HepG2 (cell line): ENCODE measurements at regions not wholly inside any gene's neighbourhood (a gene's known extent, or its start where the extent isn't known, plus 50 kb on each side); places are given as distances from the start of the nearest gene placed in this dataset.

Experiments
- ATAC-seq: fragments of 200-7000 bp; cut with Tn5 transposase; 3 replicates; pipeline ENCODE4 v1.9.1; 2020; ENCODE audit warnings: mild to moderate bottlenecking, moderate library complexity
- BruUV-seq: library from RNA; stranded (reverse); fragments of 400-500 nt; replicated peaks from 2 replicates; lab custom pipeline; 2021; lab: Mats Ljungman, UMichigan
- CTCF ChIA-PET: fragments of 300-600 bp; formaldehyde crosslinking; extraction: SDS; loops from one replicate; lab custom pipeline; 2021; ENCODE audit warnings: low total read pairs, inconsistent platforms, low intra/inter-chr PET ratio; lab: Yijun Ruan, JAX
- POLR2A ChIA-PET: fragments of 350-600 bp; sonication (Branson Sonifier 250); formaldehyde crosslinking; loops from one replicate; lab custom pipeline; 2020; ENCODE audit warnings: antibody characterized with exemption, inconsistent platforms; lab: Yijun Ruan, JAX
- DNase-seq: peaks from one replicate; pipeline ENCODE4 v3.0.0-alpha.2; 2015; ENCODE audit warnings: low spot score
- FAIRE-seq: peaks from 3 replicates; lab custom pipeline; 2011; peaks lifted over from hg19 to GRCh38; lab: Jason Lieb, UNC
- H2AFZ ChIP-seq: one replicate; pipeline ENCODE4 v1.6.1; 2011; ENCODE audit warnings: low read length, inconsistent platforms
- H3K27ac ChIP-seq: fragments of 300-600 bp; 3 replicates; pipeline ENCODE4 v1.8.0; 2011; ENCODE audit warnings: mixed run types, mild to moderate bottlenecking, mixed read lengths, low read length, inconsistent platforms; ENCODE audit not compliant: insufficient read depth; ENCODE audit errors: extremely low read length
- H3K27me3 ChIP-seq, 2 experiments: fragments of 200-600 bp in 1 of 2; 2 replicates in 1 of 2; 3 replicates in 1 of 2; pipeline versions ENCODE4 v1.6.0 to v1.8.0; 2011; ENCODE audit warnings: low read length in 2 of 2, mild to moderate bottlenecking in 2 of 2, moderate library complexity in 2 of 2, inconsistent platforms in 1 of 2; ENCODE audit not compliant: insufficient read depth in 2 of 2, control insufficient read depth in 1 of 2
- H3K36me3 ChIP-seq, 2 experiments: fragments of 200-600 bp in 1 of 2; replicated peaks in 1 of 2; 2 replicates in 1 of 2; 3 replicates in 1 of 2; pipeline versions ENCODE4 v1.5.1 to v1.8.0; 2011; ENCODE audit warnings: low read length in 2 of 2, inconsistent platforms in 1 of 2; ENCODE audit not compliant: insufficient read depth in 2 of 2, control insufficient read depth in 1 of 2
- H3K4me1 ChIP-seq: 2 replicates; pipeline ENCODE4 v1.5.1; 2012; ENCODE audit warnings: low read length, inconsistent platforms; ENCODE audit not compliant: insufficient read depth
- H3K4me2 ChIP-seq: 2 replicates; pipeline ENCODE4 v1.6.0; 2011; ENCODE audit warnings: low read depth, low read length, inconsistent platforms
- H3K4me3 ChIP-seq, 3 experiments: fragments of 200-600 bp in 1 of 3; sonication (generic), shearing (Covaris generic) in 1 of 3; replicated peaks in 1 of 3; 2 replicates each; pipeline ENCODE4 v1.5.1; 2011 to 2016; ENCODE audit warnings: low read length in 3 of 3, inconsistent platforms in 2 of 3, low read depth in 2 of 3, mild to moderate bottlenecking in 2 of 3, control low read depth in 1 of 3, mixed read lengths in 1 of 3; ENCODE audit not compliant: insufficient read depth in 1 of 3
- H3K79me2 ChIP-seq: one replicate; pipeline ENCODE4 v1.6.1; 2011; ENCODE audit warnings: low read length, inconsistent platforms; ENCODE audit not compliant: insufficient read depth
- H3K9ac ChIP-seq: 2 replicates; pipeline ENCODE4 v1.6.0; 2011; ENCODE audit warnings: mild to moderate bottlenecking, low read depth, low read length, inconsistent platforms; ENCODE audit not compliant: insufficient read depth
- H3K9me3 ChIP-seq: 2 replicates; pipeline ENCODE4 v1.5.1; 2012; ENCODE audit warnings: mild to moderate bottlenecking, low read length
- H4K20me1 ChIP-seq: 2 replicates; pipeline ENCODE4 v1.6.0; 2011; ENCODE audit warnings: inconsistent platforms, mild to moderate bottlenecking, low read length, moderate library complexity; ENCODE audit not compliant: insufficient read depth
- HNRNPL ChIP-seq: fragments of 200-400 bp; formaldehyde crosslinking; IDR thresholded peaks from 2 replicates; pipeline ENCODE4 v1.6.1; 2017; ENCODE audit warnings: mild to moderate bottlenecking, low read depth, low read length
- KAT2B ChIP-seq: fragments of 150-350 bp; IDR thresholded peaks from 2 replicates; pipeline ENCODE4 v1.6.1; 2014; ENCODE audit warnings: low read depth, low read length, borderline replicate concordance
- MEF2D ChIP-seq: sonication (generic); formaldehyde crosslinking; IDR thresholded peaks from 2 replicates; pipeline ENCODE4 v1.5.1; 2020; ENCODE audit warnings: mild to moderate bottlenecking, missing genetic modification reagents
- NCOA2 ChIP-seq: sonication (generic); formaldehyde crosslinking; IDR thresholded peaks from 2 replicates; pipeline ENCODE4 v1.8.0; 2022; ENCODE audit warnings: inconsistent platforms
- NFE2L2 ChIP-seq: fragments of 150-350 bp; IDR thresholded peaks from 2 replicates; pipeline ENCODE4 v1.6.1; 2014; ENCODE audit warnings: low read length
- ONECUT2 ChIP-seq: sonication (generic); formaldehyde crosslinking; IDR thresholded peaks from 2 replicates; pipeline ENCODE4 v1.4.0; 2020; ENCODE audit warnings: missing genetic modification reagents
- RFX3 ChIP-seq: IDR thresholded peaks from 2 replicates; pipeline ENCODE4 v1.6.1; 2016; ENCODE audit warnings: missing biosample characterization, missing genetic modification reagents
- SMARCC2 ChIP-seq: fragments of 450-650 bp; IDR thresholded peaks from 2 replicates; pipeline ENCODE4 v1.6.1; 2017; ENCODE audit warnings: antibody characterized with exemption, mild to moderate bottlenecking
- SMYD3 ChIP-seq: sonication (generic); formaldehyde crosslinking; IDR thresholded peaks from 2 replicates; pipeline ENCODE4 v1.8.1; 2023; ENCODE audit warnings: mild to moderate bottlenecking, missing genetic modification reagents
- ZNF136 ChIP-seq: sonication (generic); formaldehyde crosslinking; IDR thresholded peaks from 2 replicates; pipeline ENCODE4 v1.8.1; 2022; ENCODE audit warnings: low read depth, mild to moderate bottlenecking, moderate library complexity, missing genetic modification reagents
- ZNF260 ChIP-seq: sonication (generic); formaldehyde crosslinking; IDR thresholded peaks from 2 replicates; pipeline ENCODE4 v1.4.0; 2020; ENCODE audit warnings: missing genetic modification reagents, low read depth, mild to moderate bottlenecking, borderline replicate concordance
- ZNF562 ChIP-seq: sonication (generic); formaldehyde crosslinking; IDR thresholded peaks from 2 replicates; pipeline ENCODE4 v1.8.0; 2022; ENCODE audit warnings: missing genetic modification reagents, borderline replicate concordance
- ZSCAN20 ChIP-seq: sonication (generic); formaldehyde crosslinking; IDR thresholded peaks from 2 replicates; pipeline ENCODE4 v1.4.0; 2020; ENCODE audit warnings: missing genetic modification reagents, mild to moderate bottlenecking, borderline replicate concordance
- WGBS: methylation state at CpG from one replicate; pipeline ENCODE4 v1.1.6; 2017; ENCODE audit warnings: low lambda C conversion rate; 5-methylcytosine and 5-hydroxymethylcytosine counted together
- in situ Hi-C: cut with HindIII; loops from 2 replicates; pipeline ENCODE4 v1.10.0; 2017; ENCODE audit warnings: low pct_unique_long_range_greater_than_20kb; ENCODE audit not compliant: extremely low pct_ligation_motif_present
- intact Hi-C: fragments of 100-400 bp; cut with micrococcal nuclease; formaldehyde crosslinking; loops from one replicate; pipeline ENCODE4 v1.10.0; 2022; ENCODE audit not compliant: unreplicated experiment
- TF ChIP-seq, protein P1 (sequence below): sonication (generic); formaldehyde crosslinking; IDR thresholded peaks from 2 replicates; pipeline ENCODE4 v1.4.0; 2020; ENCODE audit warnings: missing genetic modification reagents
- TF ChIP-seq, protein P2 (sequence below): sonication (generic); formaldehyde crosslinking; IDR thresholded peaks from 2 replicates; pipeline ENCODE4 v1.4.0; 2020; ENCODE audit warnings: missing genetic modification reagents, low read depth, mild to moderate bottlenecking, borderline replicate concordance
- TF ChIP-seq, protein P3 (sequence below): sonication (generic); formaldehyde crosslinking; IDR thresholded peaks from 2 replicates; pipeline ENCODE4 v1.5.0; 2020; ENCODE audit warnings: missing genetic modification reagents

DNA sequence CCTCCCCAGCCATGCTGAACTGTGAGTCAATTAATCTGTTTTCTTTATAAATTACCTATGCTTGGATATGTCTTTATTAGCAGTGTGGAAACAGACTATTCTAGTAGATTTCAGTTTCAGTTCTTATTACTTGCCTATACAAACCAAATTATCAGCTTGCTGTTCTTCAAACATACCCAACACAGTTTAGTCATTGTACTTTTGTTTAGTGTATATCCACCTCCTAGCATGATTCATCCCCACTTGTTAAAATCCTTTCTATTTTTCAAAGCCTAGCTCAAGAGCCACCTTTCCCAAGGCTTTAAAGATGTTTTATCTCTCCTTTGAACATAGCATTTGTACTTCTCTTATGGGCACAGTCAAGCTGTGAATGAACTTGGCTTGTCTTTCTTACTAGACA, 195.6 kb upstream of the ZRANB2 start:
- no peak for FAIRE-seq

DNA sequence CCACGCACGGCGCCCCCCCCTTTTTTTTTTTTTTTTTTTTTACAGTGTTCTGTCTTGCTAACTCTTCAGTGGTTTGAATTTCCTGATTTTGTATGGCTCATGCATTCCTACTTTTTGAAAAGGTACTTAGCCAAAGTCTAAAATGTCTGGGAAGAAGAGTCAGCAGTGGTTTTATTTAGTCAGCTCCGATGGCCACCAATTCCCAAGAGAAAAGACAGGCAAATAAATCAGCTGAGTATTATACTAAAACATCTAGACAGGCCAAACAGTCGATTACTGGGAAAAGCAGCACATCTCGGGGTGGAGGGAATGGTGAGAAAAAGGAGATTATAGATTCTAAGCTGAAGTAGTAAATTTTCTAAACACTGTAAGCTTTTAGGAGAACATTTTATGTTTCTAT, 192.5 kb upstream of the ZRANB2 start:
- no peaks in the 10 kb centered on the region for H3K27me3 ChIP-seq
- no TSS peak for BruUV-seq
- in situ Hi-C loops, result no loop called here
- FAIRE-seq (no peak), DNase-seq (no peak), ATAC-seq (no peak)
- TF ChIP-seq ZSCAN20, result no peak
- no peak for TF ChIP-seq ZNF562 (CRISPR knock-in tag)
- TF ChIP-seq MEF2D, result no peak
- no peak for TF ChIP-seq KAT2B
- no peak for TF ChIP-seq NCOA2 (CRISPR knock-in tag)
- TF ChIP-seq NFE2L2, result no peak
- TF ChIP-seq, protein P1, sequence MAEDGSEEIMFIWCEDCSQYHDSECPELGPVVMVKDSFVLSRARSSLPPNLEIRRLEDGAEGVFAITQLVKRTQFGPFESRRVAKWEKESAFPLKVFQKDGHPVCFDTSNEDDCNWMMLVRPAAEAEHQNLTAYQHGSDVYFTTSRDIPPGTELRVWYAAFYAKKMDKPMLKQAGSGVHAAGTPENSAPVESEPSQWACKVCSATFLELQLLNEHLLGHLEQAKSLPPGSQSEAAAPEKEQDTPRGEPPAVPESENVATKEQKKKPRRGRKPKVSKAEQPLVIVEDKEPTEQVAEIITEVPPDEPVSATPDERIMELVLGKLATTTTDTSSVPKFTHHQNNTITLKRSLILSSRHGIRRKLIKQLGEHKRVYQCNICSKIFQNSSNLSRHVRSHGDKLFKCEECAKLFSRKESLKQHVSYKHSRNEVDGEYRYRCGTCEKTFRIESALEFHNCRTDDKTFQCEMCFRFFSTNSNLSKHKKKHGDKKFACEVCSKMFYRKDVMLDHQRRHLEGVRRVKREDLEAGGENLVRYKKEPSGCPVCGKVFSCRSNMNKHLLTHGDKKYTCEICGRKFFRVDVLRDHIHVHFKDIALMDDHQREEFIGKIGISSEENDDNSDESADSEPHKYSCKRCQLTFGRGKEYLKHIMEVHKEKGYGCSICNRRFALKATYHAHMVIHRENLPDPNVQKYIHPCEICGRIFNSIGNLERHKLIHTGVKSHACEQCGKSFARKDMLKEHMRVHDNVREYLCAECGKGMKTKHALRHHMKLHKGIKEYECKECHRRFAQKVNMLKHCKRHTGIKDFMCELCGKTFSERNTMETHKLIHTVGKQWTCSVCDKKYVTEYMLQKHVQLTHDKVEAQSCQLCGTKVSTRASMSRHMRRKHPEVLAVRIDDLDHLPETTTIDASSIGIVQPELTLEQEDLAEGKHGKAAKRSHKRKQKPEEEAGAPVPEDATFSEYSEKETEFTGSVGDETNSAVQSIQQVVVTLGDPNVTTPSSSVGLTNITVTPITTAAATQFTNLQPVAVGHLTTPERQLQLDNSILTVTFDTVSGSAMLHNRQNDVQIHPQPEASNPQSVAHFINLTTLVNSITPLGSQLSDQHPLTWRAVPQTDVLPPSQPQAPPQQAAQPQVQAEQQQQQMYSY (CRISPR knock-in tag), result no peak
- WGBS, result 2% methylated on average over 5 of the region's 6 CpGs
- H3K4me1 ChIP-seq, result no peaks in the 10 kb centered on the region
- H3K9me3 ChIP-seq, result peaks cover 64% of the 10 kb centered on the region
- H4K20me1 ChIP-seq, result no peaks in the 10 kb centered on the region
- H3K4me3 ChIP-seq, result no peak overlapping the region
- H2AFZ ChIP-seq, result no peak overlapping the region
- intact Hi-C loops, result no loop called here
- POLR2A ChIA-PET, result no interaction called here
- H3K4me2 ChIP-seq, result no peak overlapping the region
- H3K79me2 ChIP-seq, result no peaks in the 10 kb centered on the region
- no peak overlapping the region for H3K9ac ChIP-seq
- no peak overlapping the region for H3K27ac ChIP-seq
- no peaks in the 10 kb centered on the region for H3K36me3 ChIP-seq
- CTCF ChIA-PET, result no interaction called here

More for the DNA sequence above, 195.6 kb upstream of the ZRANB2 start:
- H3K27ac ChIP-seq, result no peak overlapping the region
- intact Hi-C loops, result no loop called here
- no peak for ATAC-seq
- in situ Hi-C loops, result no loop called here
- no peaks in the 10 kb centered on the region for H3K79me2 ChIP-seq
- no peak overlapping the region for H3K4me3 ChIP-seq
- H2AFZ ChIP-seq, result no peak overlapping the region
- TF ChIP-seq SMYD3 (CRISPR knock-in tag) (no peak), ZNF136 (CRISPR knock-in tag) (no peak), ZNF260 (CRISPR knock-in tag) (no peak), SMARCC2 (no peak), HNRNPL (no peak), RFX3 (CRISPR knock-in tag) (no peak), ONECUT2 (CRISPR knock-in tag) (no peak)
- TF ChIP-seq, protein P2, sequence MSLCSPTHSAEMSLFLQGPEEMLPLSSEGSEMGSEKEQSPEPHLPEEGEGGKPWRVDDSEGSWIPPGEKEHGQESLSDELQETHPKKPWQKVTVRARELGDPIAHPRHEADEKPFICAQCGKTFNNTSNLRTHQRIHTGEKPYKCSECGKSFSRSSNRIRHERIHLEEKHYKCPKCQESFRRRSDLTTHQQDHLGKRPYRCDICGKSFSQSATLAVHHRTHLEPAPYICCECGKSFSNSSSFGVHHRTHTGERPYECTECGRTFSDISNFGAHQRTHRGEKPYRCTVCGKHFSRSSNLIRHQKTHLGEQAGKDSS, result no peak
- TF ChIP-seq, protein P3, sequence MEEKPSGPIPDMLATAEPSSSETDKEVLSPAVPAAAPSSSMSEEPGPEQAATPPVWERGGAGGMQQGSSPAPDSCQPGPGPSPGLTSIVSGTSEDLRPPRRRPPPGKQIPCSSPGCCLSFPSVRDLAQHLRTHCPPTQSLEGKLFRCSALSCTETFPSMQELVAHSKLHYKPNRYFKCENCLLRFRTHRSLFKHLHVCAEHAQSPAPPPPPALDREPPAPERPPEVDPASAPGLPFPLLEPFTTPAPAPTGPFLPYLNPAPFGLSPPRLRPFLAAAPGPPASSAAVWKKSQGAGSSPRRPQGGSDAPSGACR, result no peak
- H3K36me3 ChIP-seq, result no peaks in the 10 kb centered on the region
- no peaks in the 10 kb centered on the region for H3K27me3 ChIP-seq
- ChIA-PET CTCF (no interaction called here), POLR2A (no interaction called here)
- H3K9me3 ChIP-seq, result peaks cover 44% of the 10 kb centered on the region
- no TSS peak for BruUV-seq
- H3K4me2 ChIP-seq, result no peak overlapping the region
- no peaks in the 10 kb centered on the region for H4K20me1 ChIP-seq
- no peak for DNase-seq
- H3K4me1 ChIP-seq, result no peaks in the 10 kb centered on the region
- H3K9ac ChIP-seq, result no peak overlapping the region
